Fibroblast of villous mesenchyme (primary cell): ENCODE measurements at regions not wholly inside any gene's neighbourhood (a gene's known extent, or its start where the extent isn't known, plus 50 kb on each side); places are given as distances from the start of the nearest gene placed in this dataset.

ENCODE experiments used
- DNase-seq: peaks from one replicate; pipeline ENCODE4 v3.0.0-alpha.2; 2010; ENCODE audit warnings: low read depth
- H3K4me3 ChIP-seq: 2 replicates; pipeline ENCODE4 v1.5.1; 2011; ENCODE audit warnings: low read depth, mild to moderate bottlenecking, low read length
- CTCF ChIP-seq: IDR thresholded peaks from 2 replicates; pipeline ENCODE4 v1.5.1; 2012; ENCODE audit warnings: low read depth, mild to moderate bottlenecking, low read length; ENCODE audit not compliant: insufficient read depth

- no peak for DNase-seq
- no peak overlapping the region for H3K4me3 ChIP-seq
- TF ChIP-seq CTCF = no peak
These were observed 333.3 kb downstream of the PDGFC start for GRCh38 chr4:156638334-156638733.

- no peak for TF ChIP-seq CTCF
- no peak for DNase-seq
- H3K4me3 ChIP-seq = no peak overlapping the region
These were observed 335.2 kb downstream of the PDGFC start for GRCh38 chr4:156636381-156636780.

- TF ChIP-seq CTCF = no peak
- no peak for DNase-seq
- no peak overlapping the region for H3K4me3 ChIP-seq
These were observed 336.5 kb downstream of the PDGFC start for GRCh38 chr4:156635051-156635450.

- TF ChIP-seq CTCF = no peak
- no peak for DNase-seq
- no peak overlapping the region for H3K4me3 ChIP-seq
These were observed 337.0 kb downstream of the PDGFC start for GRCh38 chr4:156634612-156635011.

- DNase-seq = no peak
- TF ChIP-seq CTCF = no peak
- H3K4me3 ChIP-seq = no peak overlapping the region
These were observed 337.8 kb downstream of the PDGFC start for GRCh38 chr4:156633847-156634246.

GRCh38 chr4:156628858-156629257, 342.7 kb downstream of the PDGFC start:
- DNase-seq = no peak
- H3K4me3 ChIP-seq = no peak overlapping the region
- no peak for TF ChIP-seq CTCF

GRCh38 chr4:156623376-156623775, 348.2 kb downstream of the PDGFC start:
- no peak for DNase-seq
- no peak for TF ChIP-seq CTCF

More at GRCh38 chr4:156623376-156623775, 348.2 kb downstream of the PDGFC start:
- H3K4me3 ChIP-seq = no peak overlapping the region
